GM12891 (cell line): ENCODE measurements at regions not wholly inside any gene's neighbourhood (a gene's known extent, or its start where the extent isn't known, plus 50 kb on each side); places are given as distances from the start of the nearest gene placed in this dataset.

ENCODE experiments used
- PAX5 ChIP-seq: IDR thresholded peaks from 2 replicates; pipeline ENCODE4 v1.6.1; 2011; ENCODE audit warnings: low read length, moderate library complexity, mild to moderate bottlenecking; ENCODE audit not compliant: insufficient read depth, severe bottlenecking
- POLR2A ChIP-seq: IDR thresholded peaks from 2 replicates; pipeline ENCODE4 v1.6.1; 2011; ENCODE audit warnings: low read depth, low read length, control low read depth
- POLR2AphosphoS5 ChIP-seq: IDR thresholded peaks from 2 replicates; pipeline ENCODE4 v1.6.1; 2011; ENCODE audit warnings: low read depth, low read length, control low read depth

DNA sequence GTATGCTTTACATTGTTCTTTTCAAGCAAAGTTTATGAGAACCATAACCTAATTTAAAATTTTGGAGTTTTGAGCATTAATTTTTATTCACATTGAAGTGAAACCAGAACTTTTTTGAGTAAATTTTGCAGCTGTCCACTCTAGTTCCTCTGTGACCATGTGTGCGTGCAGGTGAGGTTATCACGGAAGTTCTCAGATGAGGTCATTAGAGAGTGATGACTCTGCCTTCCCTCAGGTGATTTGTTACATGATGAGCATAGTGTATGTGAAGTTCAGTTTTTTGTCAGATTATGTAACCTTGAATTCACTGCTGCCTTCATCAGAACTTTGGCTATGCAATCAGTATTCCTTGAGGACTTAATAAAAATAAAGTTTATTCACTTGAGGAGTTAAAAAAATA lies 828.2 kb downstream of the ADGRL2 start:
- TF ChIP-seq POLR2A (no peak), PAX5 (no peak), POLR2AphosphoS5 (no peak)
